ENCODE measurements at regions not wholly inside any gene's neighbourhood (a gene's known extent, or its start where the extent isn't known, plus 50 kb on each side); places are given as distances from the start of the nearest gene placed in this dataset.

- TF ChIP-seq CTCF (conservative IDR thresholded peaks at IDR 0.05; ENCODE audit: low read length) (no peak), EZH2phosphoT487 (IDR thresholded peaks at IDR 0.05; ENCODE audit: borderline replicate concordance, low read depth, low read length) (no peak)
Measured at GRCh38 chr5:3886524-3887451, 291.2 kb downstream of the IRX1 start.

Measured in OCI-LY7 (cell line).